Islet precursor cell (in vitro differentiated cells): ENCODE measurements at regions not wholly inside any gene's neighbourhood (a gene's known extent, or its start where the extent isn't known, plus 50 kb on each side); places are given as distances from the start of the nearest gene placed in this dataset.

Experiments
- DNase-seq: peaks from one replicate; pipeline ENCODE4 v3.0.0-alpha.2; 2018

- no peak for DNase-seq
These were observed 501.3 kb upstream of the ARGLU1 start for GRCh38 chr13:107069108-107069776.

- no peak for DNase-seq
These were observed 499.4 kb upstream of the ARGLU1 start for GRCh38 chr13:107067381-107067780.

GRCh38 chr13:107066355-107066754 lies 498.4 kb upstream of the ARGLU1 start:
- no peak for DNase-seq

GRCh38 chr13:107065036-107065435 lies 497.1 kb upstream of the ARGLU1 start:
- no peak for DNase-seq

- no peak for DNase-seq
These were observed 489.2 kb upstream of the ARGLU1 start for GRCh38 chr13:107057028-107057631.

- no peak for DNase-seq
These were observed 475.4 kb upstream of the ARGLU1 start for GRCh38 chr13:107043021-107043956.

GRCh38 chr13:107035778-107036177 lies 467.8 kb upstream of the ARGLU1 start:
- DNase-seq = no peak

- no peak for DNase-seq
These were observed 467.2 kb upstream of the ARGLU1 start for GRCh38 chr13:107035186-107035585.

GRCh38 chr13:107034236-107034872 lies 466.4 kb upstream of the ARGLU1 start:
- DNase-seq = no peak

- DNase-seq = no peak
These were observed 463.8 kb upstream of the ARGLU1 start for GRCh38 chr13:107031716-107032115.

GRCh38 chr13:107028751-107029150 lies 460.8 kb upstream of the ARGLU1 start:
- DNase-seq = no peak

GRCh38 chr13:107025991-107026390 lies 458.1 kb upstream of the ARGLU1 start:
- DNase-seq = no peak

- DNase-seq = no peak
These were observed 455.4 kb upstream of the ARGLU1 start for GRCh38 chr13:107023335-107023734.

GRCh38 chr13:107020393-107020792 lies 452.5 kb upstream of the ARGLU1 start:
- DNase-seq = no peak

- DNase-seq = no peak
These were observed 450.3 kb upstream of the ARGLU1 start for GRCh38 chr13:107018285-107018684.

GRCh38 chr13:107006661-107007060 lies 438.7 kb upstream of the ARGLU1 start:
- DNase-seq = no peak

GRCh38 chr13:107005577-107005976 lies 437.6 kb upstream of the ARGLU1 start:
- no peak for DNase-seq

- DNase-seq = no peak
These were observed 436.0 kb upstream of the ARGLU1 start for GRCh38 chr13:107003911-107004310.

GRCh38 chr13:106998664-106999063 lies 430.7 kb upstream of the ARGLU1 start:
- DNase-seq = no peak

- no peak for DNase-seq
These were observed 429.8 kb upstream of the ARGLU1 start for GRCh38 chr13:106997696-106998095.

- no peak for DNase-seq
These were observed 429.1 kb upstream of the ARGLU1 start for GRCh38 chr13:106996867-106997618.

- no peak for DNase-seq
These were observed 422.7 kb upstream of the ARGLU1 start for GRCh38 chr13:106990594-106990993.

GRCh38 chr13:106989876-106990275 lies 421.9 kb upstream of the ARGLU1 start:
- no peak for DNase-seq
